GM12878 (cell line): ENCODE measurements at regions not wholly inside any gene's neighbourhood (a gene's known extent, or its start where the extent isn't known, plus 50 kb on each side); places are given as distances from the start of the nearest gene placed in this dataset.

Source experiments
- BRCA1 ChIP-seq: IDR thresholded peaks from 2 replicates; pipeline ENCODE4 v1.6.1; 2011; ENCODE audit warnings: low read depth, low read length, improper control_type of control experiment
- CBX5 ChIP-seq: sonication (generic); IDR thresholded peaks from 2 replicates; pipeline ENCODE4 v1.6.1; 2016; ENCODE audit warnings: low read depth, moderate library complexity, mild to moderate bottlenecking, inconsistent platforms
- CREB1 ChIP-seq: IDR thresholded peaks from 2 replicates; pipeline ENCODE4 v1.6.1; 2012; ENCODE audit warnings: low read depth, mild to moderate bottlenecking, inconsistent platforms
- EED ChIP-seq: sonication (generic); IDR thresholded peaks from 2 replicates; pipeline ENCODE4 v1.6.1; 2016; ENCODE audit warnings: antibody characterized with exemption, low read depth
- ELK1 ChIP-seq: IDR thresholded peaks from 2 replicates; pipeline ENCODE4 v1.6.1; 2012; ENCODE audit warnings: low read depth, low read length, improper control_type of control experiment
- EZH2 ChIP-seq: IDR thresholded peaks from 2 replicates; pipeline ENCODE4 v1.6.1; 2012; ENCODE audit warnings: low read depth, mild to moderate bottlenecking, control low read depth, inconsistent platforms, low read length, borderline replicate concordance; ENCODE audit not compliant: control insufficient read depth
- GATAD2B ChIP-seq: fragments of 450-650 bp; conservative IDR thresholded peaks from 2 replicates; pipeline ENCODE4 v1.6.1; 2017; ENCODE audit warnings: low read depth, mild to moderate bottlenecking, moderate library complexity
- JUNB ChIP-seq: IDR thresholded peaks from 2 replicates; pipeline ENCODE4 v1.6.1; 2016; ENCODE audit warnings: antibody characterized with exemption, mild to moderate bottlenecking
- NR2F1 ChIP-seq: fragments of 450-650 bp; conservative IDR thresholded peaks from 2 replicates; pipeline ENCODE4 v1.6.1; 2017; ENCODE audit warnings: mild to moderate bottlenecking
- NRF1 ChIP-seq: conservative IDR thresholded peaks from 2 replicates; pipeline ENCODE4 v1.6.1; 2011; ENCODE audit warnings: mild to moderate bottlenecking, low read depth, low read length, improper control_type of control experiment
- POLR2A ChIP-seq: IDR thresholded peaks from 2 replicates; pipeline ENCODE4 v1.6.1; 2011; ENCODE audit warnings: low read depth, mild to moderate bottlenecking, low read length
- POU2F2 ChIP-seq: IDR thresholded peaks from 3 replicates; pipeline ENCODE4 v1.6.1; 2011; ENCODE audit warnings: low read depth, mild to moderate bottlenecking, low read length, borderline replicate concordance
- RELA ChIP-seq: fragments of 450-650 bp; IDR thresholded peaks from 2 replicates; pipeline ENCODE4 v1.8.0; 2014; ENCODE audit warnings: borderline replicate concordance; ENCODE audit not compliant: partially characterized antibody
- RUNX3 ChIP-seq: IDR thresholded peaks from 2 replicates; pipeline ENCODE4 v1.6.1; 2012; ENCODE audit warnings: low read length, inconsistent platforms
- SMC3 ChIP-seq: IDR thresholded peaks from 2 replicates; pipeline ENCODE4 v1.6.1; 2011; ENCODE audit warnings: low read length, improper control_type of control experiment, borderline replicate concordance
- SREBF1 ChIP-seq: IDR thresholded peaks from 2 replicates; pipeline ENCODE4 v1.6.1; 2012; ENCODE audit warnings: mild to moderate bottlenecking, low read length
- SRF ChIP-seq, 2 experiments: IDR thresholded peaks; 2 replicates each; pipeline ENCODE4 v1.6.1; 2011; ENCODE audit warnings: low read depth in 2 of 2, low read length in 2 of 2, mild to moderate bottlenecking in 1 of 2, moderate library complexity in 1 of 2
- STAT1 ChIP-seq: fragments of 450-650 bp; conservative IDR thresholded peaks from 2 replicates; pipeline ENCODE4 v1.6.1; 2014; ENCODE audit warnings: antibody characterized with exemption, mild to moderate bottlenecking
- TCF7 ChIP-seq: IDR thresholded peaks from 2 replicates; pipeline ENCODE4 v1.6.1; 2014; ENCODE audit warnings: antibody characterized with exemption, borderline replicate concordance
- ZBED1 ChIP-seq: IDR thresholded peaks from 2 replicates; pipeline ENCODE4 v1.6.1; 2016; ENCODE audit warnings: borderline replicate concordance
- ZBTB33 ChIP-seq: fragments of 450-650 bp; IDR thresholded peaks from 2 replicates; pipeline ENCODE4 v1.6.1; 2017; ENCODE audit warnings: mild to moderate bottlenecking
- ZNF217 ChIP-seq: fragments of 450-650 bp; IDR thresholded peaks from 2 replicates; pipeline ENCODE4 v1.6.1; 2017; ENCODE audit warnings: antibody characterized with exemption, mild to moderate bottlenecking
- ZNF622 ChIP-seq: fragments of 450-650 bp; IDR thresholded peaks from 2 replicates; pipeline ENCODE4 v1.6.1; 2017; ENCODE audit warnings: mild to moderate bottlenecking, inconsistent platforms
- ZSCAN29 ChIP-seq: fragments of 450-650 bp; IDR thresholded peaks from 2 replicates; pipeline ENCODE4 v1.6.1; 2017; ENCODE audit warnings: mild to moderate bottlenecking, moderate library complexity
- TF ChIP-seq, protein P1 (sequence below): fragments of 450-650 bp; formaldehyde crosslinking; IDR thresholded peaks from 2 replicates; pipeline ENCODE4 v1.5.0; 2022; ENCODE audit warnings: mild to moderate bottlenecking, missing genetic modification characterization
- TF ChIP-seq, protein P2 (sequence below): fragments of 150-350 bp; IDR thresholded peaks from 2 replicates; pipeline ENCODE4 v1.6.1; 2014; ENCODE audit warnings: mild to moderate bottlenecking, low read depth, low read length

DNA sequence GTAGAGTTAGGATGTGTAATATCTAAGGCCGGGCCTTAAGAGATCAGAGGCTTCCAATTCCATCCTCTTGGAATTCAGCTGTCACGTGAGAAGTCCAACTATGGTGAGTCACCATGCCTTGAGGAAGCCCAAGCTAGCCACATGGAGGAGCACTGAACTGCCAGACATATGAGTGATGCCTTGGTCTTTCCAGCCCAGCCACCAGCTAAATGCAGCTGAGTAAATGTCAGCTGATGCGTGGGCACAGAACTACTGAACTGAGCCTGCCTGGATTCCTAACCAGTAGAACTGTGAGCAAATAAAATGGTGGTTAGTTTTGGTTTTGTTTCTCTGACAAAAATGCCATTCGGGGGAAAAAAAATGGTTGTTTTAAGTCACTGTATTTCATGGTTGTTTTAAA lies 153.7 kb upstream of the SERTAD2 start (continued):
- no peak for TF ChIP-seq SREBF1
- no peak for TF ChIP-seq ZNF217
- TF ChIP-seq RELA = no peak
- no peak for TF ChIP-seq BRCA1
- no peak for TF ChIP-seq ELK1
- TF ChIP-seq NR2F1 = no peak
- no peak; the same call in 1 of the 2 replicates for TF ChIP-seq SMC3
- no peak for TF ChIP-seq STAT1
- no peak for TF ChIP-seq ZBTB33
- TF ChIP-seq JUNB = no peak
- TF ChIP-seq SRF (IDR thresholded peaks at IDR 0.05; ENCODE audit: low read depth in 2 of 2, low read length in 2 of 2) = no peak
- no peak for TF ChIP-seq POU2F2
- TF ChIP-seq EZH2 = no peak
- TF ChIP-seq POLR2A = no peak
- peak; percentile 53 for TF ChIP-seq EED
- TF ChIP-seq CBX5 = 0 out of 2 replicates have a peak, but pooled peaks have one; percentile 34
- no peak for TF ChIP-seq NRF1
- TF ChIP-seq CREB1 = no peak
- TF ChIP-seq TCF7 = no peak
- TF ChIP-seq, protein P1, sequence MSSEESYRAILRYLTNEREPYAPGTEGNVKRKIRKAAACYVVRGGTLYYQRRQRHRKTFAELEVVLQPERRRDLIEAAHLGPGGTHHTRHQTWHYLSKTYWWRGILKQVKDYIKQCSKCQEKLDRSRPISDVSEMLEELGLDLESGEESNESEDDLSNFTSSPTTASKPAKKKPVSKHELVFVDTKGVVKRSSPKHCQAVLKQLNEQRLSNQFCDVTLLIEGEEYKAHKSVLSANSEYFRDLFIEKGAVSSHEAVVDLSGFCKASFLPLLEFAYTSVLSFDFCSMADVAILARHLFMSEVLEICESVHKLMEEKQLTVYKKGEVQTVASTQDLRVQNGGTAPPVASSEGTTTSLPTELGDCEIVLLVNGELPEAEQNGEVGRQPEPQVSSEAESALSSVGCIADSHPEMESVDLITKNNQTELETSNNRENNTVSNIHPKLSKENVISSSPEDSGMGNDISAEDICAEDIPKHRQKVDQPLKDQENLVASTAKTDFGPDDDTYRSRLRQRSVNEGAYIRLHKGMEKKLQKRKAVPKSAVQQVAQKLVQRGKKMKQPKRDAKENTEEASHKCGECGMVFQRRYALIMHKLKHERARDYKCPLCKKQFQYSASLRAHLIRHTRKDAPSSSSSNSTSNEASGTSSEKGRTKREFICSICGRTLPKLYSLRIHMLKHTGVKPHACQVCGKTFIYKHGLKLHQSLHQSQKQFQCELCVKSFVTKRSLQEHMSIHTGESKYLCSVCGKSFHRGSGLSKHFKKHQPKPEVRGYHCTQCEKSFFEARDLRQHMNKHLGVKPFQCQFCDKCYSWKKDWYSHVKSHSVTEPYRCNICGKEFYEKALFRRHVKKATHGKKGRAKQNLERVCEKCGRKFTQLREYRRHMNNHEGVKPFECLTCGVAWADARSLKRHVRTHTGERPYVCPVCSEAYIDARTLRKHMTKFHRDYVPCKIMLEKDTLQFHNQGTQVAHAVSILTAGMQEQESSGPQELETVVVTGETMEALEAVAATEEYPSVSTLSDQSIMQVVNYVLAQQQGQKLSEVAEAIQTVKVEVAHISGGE (CRISPR knock-in tag) = no peak
- no peak for TF ChIP-seq ZNF622
- peak; percentile 73 for TF ChIP-seq RUNX3
- TF ChIP-seq, protein P2, sequence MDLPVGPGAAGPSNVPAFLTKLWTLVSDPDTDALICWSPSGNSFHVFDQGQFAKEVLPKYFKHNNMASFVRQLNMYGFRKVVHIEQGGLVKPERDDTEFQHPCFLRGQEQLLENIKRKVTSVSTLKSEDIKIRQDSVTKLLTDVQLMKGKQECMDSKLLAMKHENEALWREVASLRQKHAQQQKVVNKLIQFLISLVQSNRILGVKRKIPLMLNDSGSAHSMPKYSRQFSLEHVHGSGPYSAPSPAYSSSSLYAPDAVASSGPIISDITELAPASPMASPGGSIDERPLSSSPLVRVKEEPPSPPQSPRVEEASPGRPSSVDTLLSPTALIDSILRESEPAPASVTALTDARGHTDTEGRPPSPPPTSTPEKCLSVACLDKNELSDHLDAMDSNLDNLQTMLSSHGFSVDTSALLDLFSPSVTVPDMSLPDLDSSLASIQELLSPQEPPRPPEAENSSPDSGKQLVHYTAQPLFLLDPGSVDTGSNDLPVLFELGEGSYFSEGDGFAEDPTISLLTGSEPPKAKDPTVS = no peak
- TF ChIP-seq GATAD2B = no peak
- no peak for TF ChIP-seq ZSCAN29
- TF ChIP-seq ZBED1 = no peak
